ENCODE measurements at regions not wholly inside any gene's neighbourhood (a gene's known extent, or its start where the extent isn't known, plus 50 kb on each side); places are given as distances from the start of the nearest gene placed in this dataset.
"Not testable (repeated sequence)": the region's sequence is repeated elsewhere in the genome, so short reads cannot be mapped to it uniquely, and the experiment has no call there.

- Mint-ChIP-seq H3K36me3 (ENCODE audit: low read depth, unreplicated experiment) (no peaks in the 10 kb centered on the region), H3K9me3 (ENCODE audit: unreplicated experiment) (peaks cover 18% of the 10 kb centered on the region), H3K27me3 (ENCODE audit: unreplicated experiment) (peaks cover 1% of the 10 kb centered on the region), H3K4me3 (ENCODE audit: unreplicated experiment) (no peak overlapping the region), H3K4me1 (ENCODE audit: unreplicated experiment) (no peaks in the 10 kb centered on the region), H3K27ac (ENCODE audit: unreplicated experiment) (no peak overlapping the region)
- TF ChIP-seq CTCF (IDR thresholded peaks at IDR 0.05; ENCODE audit: unreplicated experiment): no peak
- DNase-seq (ENCODE audit: low spot score): no peak
Measured at GRCh38 chr3:5699313-5699712, 511.8 kb downstream of the EDEM1 start.

- no peaks in the 10 kb centered on the region for H3K36me3 Mint-ChIP-seq (ENCODE audit: low read depth, unreplicated experiment)
- no peak for TF ChIP-seq CTCF (IDR thresholded peaks at IDR 0.05; ENCODE audit: unreplicated experiment)
- H3K4me3 Mint-ChIP-seq (ENCODE audit: unreplicated experiment): no peak overlapping the region
- peaks cover 18% of the 10 kb centered on the region for H3K9me3 Mint-ChIP-seq (ENCODE audit: unreplicated experiment)
- no peak for DNase-seq (ENCODE audit: low spot score)
- H3K4me1 Mint-ChIP-seq (ENCODE audit: unreplicated experiment): no peaks in the 10 kb centered on the region
- H3K27ac Mint-ChIP-seq (ENCODE audit: unreplicated experiment): no peak overlapping the region
- peaks cover 2% of the 10 kb centered on the region for H3K27me3 Mint-ChIP-seq (ENCODE audit: unreplicated experiment)
Measured at GRCh38 chr3:5699811-5700210, 512.3 kb downstream of the EDEM1 start.

GRCh38 chr3:5701005-5701404 is 513.5 kb downstream of the EDEM1 start:
- not testable (repeated sequence) for H3K36me3 Mint-ChIP-seq (ENCODE audit: low read depth, unreplicated experiment); H3K4me1 Mint-ChIP-seq (ENCODE audit: unreplicated experiment); H3K27me3 Mint-ChIP-seq (ENCODE audit: unreplicated experiment); DNase-seq (ENCODE audit: low spot score); H3K27ac Mint-ChIP-seq (ENCODE audit: unreplicated experiment); H3K4me3 Mint-ChIP-seq (ENCODE audit: unreplicated experiment)
- H3K9me3 Mint-ChIP-seq (ENCODE audit: unreplicated experiment): peaks cover 18% of the 10 kb centered on the region

GRCh38 chr3:5707794-5708193 is 520.3 kb downstream of the EDEM1 start:
- no peak for DNase-seq (ENCODE audit: low spot score)
- H3K27me3 Mint-ChIP-seq (ENCODE audit: unreplicated experiment): peaks cover 4% of the 10 kb centered on the region
- no peaks in the 10 kb centered on the region for H3K4me1 Mint-ChIP-seq (ENCODE audit: unreplicated experiment)
- no peak overlapping the region for H3K4me3 Mint-ChIP-seq (ENCODE audit: unreplicated experiment)
- no peak overlapping the region for H3K27ac Mint-ChIP-seq (ENCODE audit: unreplicated experiment)
- no peak for TF ChIP-seq CTCF (IDR thresholded peaks at IDR 0.05; ENCODE audit: unreplicated experiment)
- H3K36me3 Mint-ChIP-seq (ENCODE audit: low read depth, unreplicated experiment): no peaks in the 10 kb centered on the region
- peaks cover 11% of the 10 kb centered on the region for H3K9me3 Mint-ChIP-seq (ENCODE audit: unreplicated experiment)

- Mint-ChIP-seq H3K4me3 (ENCODE audit: unreplicated experiment) (no peak overlapping the region), H3K27me3 (ENCODE audit: unreplicated experiment) (peaks cover 2% of the 10 kb centered on the region), H3K36me3 (ENCODE audit: low read depth, unreplicated experiment) (no peaks in the 10 kb centered on the region), H3K9me3 (ENCODE audit: unreplicated experiment) (peaks cover 11% of the 10 kb centered on the region), H3K4me1 (ENCODE audit: unreplicated experiment) (no peaks in the 10 kb centered on the region), H3K27ac (ENCODE audit: unreplicated experiment) (no peak overlapping the region)
- TF ChIP-seq CTCF (IDR thresholded peaks at IDR 0.05; ENCODE audit: unreplicated experiment): no peak
- no peak for DNase-seq (ENCODE audit: low spot score)
Measured at GRCh38 chr3:5709714-5710113, 522.2 kb downstream of the EDEM1 start.

GRCh38 chr3:5710718-5711117 is 523.2 kb downstream of the EDEM1 start:
- Mint-ChIP-seq H3K4me3 (ENCODE audit: unreplicated experiment) (no peak overlapping the region), H3K4me1 (ENCODE audit: unreplicated experiment) (no peaks in the 10 kb centered on the region), H3K36me3 (ENCODE audit: low read depth, unreplicated experiment) (no peaks in the 10 kb centered on the region), H3K9me3 (ENCODE audit: unreplicated experiment) (peaks cover 11% of the 10 kb centered on the region), H3K27ac (ENCODE audit: unreplicated experiment) (no peak overlapping the region), H3K27me3 (ENCODE audit: unreplicated experiment) (peaks cover 4% of the 10 kb centered on the region)
- no peak for TF ChIP-seq CTCF (IDR thresholded peaks at IDR 0.05; ENCODE audit: unreplicated experiment)
- DNase-seq (ENCODE audit: low spot score): no peak
